ENCODE measurements at regions not wholly inside any gene's neighbourhood (a gene's known extent, or its start where the extent isn't known, plus 50 kb on each side); places are given as distances from the start of the nearest gene placed in this dataset.

- DNase-seq = no peak
Observed at GRCh38 chr12:115044073-115044472, 360.1 kb upstream of the TBX3 start.

- DNase-seq = no peak
Observed at GRCh38 chr12:115043079-115043478, 359.1 kb upstream of the TBX3 start.

- DNase-seq = no peak
Observed at GRCh38 chr12:115042341-115042740, 358.4 kb upstream of the TBX3 start.

- no peak for DNase-seq
Observed at GRCh38 chr12:115037830-115038229, 353.9 kb upstream of the TBX3 start.

- no peak for DNase-seq
Observed at GRCh38 chr12:115035535-115036107, 351.6 kb upstream of the TBX3 start.

GRCh38 chr12:115032521-115032920 is 348.5 kb upstream of the TBX3 start:
- no peak for DNase-seq

GRCh38 chr12:115030017-115030416 is 346.0 kb upstream of the TBX3 start:
- DNase-seq = no peak

- no peak for DNase-seq
Observed at GRCh38 chr12:115024531-115024930, 340.6 kb upstream of the TBX3 start.

GRCh38 chr12:115023279-115024265 is 339.6 kb upstream of the TBX3 start:
- DNase-seq = no peak

- DNase-seq = no peak
Observed at GRCh38 chr12:115020091-115020490, 336.1 kb upstream of the TBX3 start.

- no peak for DNase-seq
Observed at GRCh38 chr12:115017346-115017745, 333.4 kb upstream of the TBX3 start.

GRCh38 chr12:115013236-115013981 is 329.4 kb upstream of the TBX3 start:
- DNase-seq = no peak

GRCh38 chr12:115012861-115013235 is 328.9 kb upstream of the TBX3 start:
- no peak for DNase-seq

GRCh38 chr12:115011703-115012102 is 327.7 kb upstream of the TBX3 start:
- no peak for DNase-seq

- no peak for DNase-seq
Observed at GRCh38 chr12:115010324-115010995, 326.5 kb upstream of the TBX3 start.

- DNase-seq = no peak
Observed at GRCh38 chr12:115008929-115009328, 325.0 kb upstream of the TBX3 start.

- DNase-seq = no peak
Observed at GRCh38 chr12:115004470-115005146, 320.6 kb upstream of the TBX3 start.

- no peak for DNase-seq
Observed at GRCh38 chr12:115002434-115002833, 318.5 kb upstream of the TBX3 start.

- no peak for DNase-seq
Observed at GRCh38 chr12:115001571-115002180, 317.7 kb upstream of the TBX3 start.

GRCh38 chr12:115000038-115000437 is 316.1 kb upstream of the TBX3 start:
- DNase-seq = no peak

GRCh38 chr12:114998750-114999128 is 314.8 kb upstream of the TBX3 start:
- DNase-seq = no peak

- no peak for DNase-seq
Observed at GRCh38 chr12:114998118-114998749, 314.3 kb upstream of the TBX3 start.

Data from NCI-H2227 treated with DMSO at 0.1 percent for 48 hours (cell line).